Duodenal mucosa (tissue), 2 donors: ENCODE measurements at regions not wholly inside any gene's neighbourhood (a gene's known extent, or its start where the extent isn't known, plus 50 kb on each side); places are given as distances from the start of the nearest gene placed in this dataset.
"Not testable (repeated sequence)": the region's sequence is repeated elsewhere in the genome, so short reads cannot be mapped to it uniquely, and the experiment has no call there.

Experiments
- H3K27ac ChIP-seq: one replicate; pipeline ENCODE4 v1.7.0; 2013; ENCODE audit warnings: low read depth, low read length
- H3K27me3 ChIP-seq, 2 donors: one replicate each; pipeline ENCODE4 v1.7.0; 2013; ENCODE audit warnings: low read length in 2 of 2, control low read depth in 1 of 2; ENCODE audit not compliant: insufficient read depth in 2 of 2, control insufficient read depth in 1 of 2
- H3K36me3 ChIP-seq, 2 donors: one replicate each; pipeline ENCODE4 v1.7.0; 2013; ENCODE audit warnings: low read length in 2 of 2, control low read depth in 1 of 2; ENCODE audit not compliant: insufficient read depth in 2 of 2, control insufficient read depth in 1 of 2
- H3K4me1 ChIP-seq, 2 donors: one replicate each; pipeline ENCODE4 v1.7.0; 2013; ENCODE audit warnings: low read length in 2 of 2, control low read depth in 1 of 2; ENCODE audit not compliant: insufficient read depth in 2 of 2, control insufficient read depth in 1 of 2
- H3K4me3 ChIP-seq, 2 donors: one replicate each; pipeline ENCODE4 v1.7.0; 2013; ENCODE audit warnings: low read length in 2 of 2, low read depth in 1 of 2
- H3K9ac ChIP-seq, 2 donors: one replicate each; pipeline ENCODE4 v1.7.0; 2013; ENCODE audit warnings: low read length in 2 of 2, low read depth in 1 of 2
- H3K9me3 ChIP-seq, 2 donors: one replicate each; pipeline ENCODE4 v1.7.0; 2013; ENCODE audit warnings: low read length in 2 of 2, control low read depth in 1 of 2; ENCODE audit not compliant: control insufficient read depth in 1 of 2

DNA sequence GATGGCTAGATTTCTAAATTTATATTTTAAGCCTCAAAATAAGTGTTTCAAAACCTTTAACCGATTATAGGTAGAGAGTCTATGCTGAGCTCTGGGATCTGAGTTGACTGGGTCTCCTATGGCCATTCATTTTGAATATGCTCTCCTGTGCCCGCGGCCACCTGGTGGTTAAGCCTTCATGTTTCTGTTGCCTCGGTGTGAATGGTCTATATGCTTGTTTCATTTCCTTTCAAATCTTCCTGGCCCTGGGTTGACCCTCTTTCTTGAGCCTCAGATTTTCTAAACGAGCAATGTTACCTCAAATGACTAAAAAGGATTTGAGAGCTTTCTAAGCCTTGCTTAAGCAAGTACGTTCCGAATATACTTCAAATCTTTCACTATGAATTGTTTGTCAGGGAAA is 789.4 kb upstream of the KIRREL3 start:
- Histone ChIP-seq H3K9me3 (no peaks in the 10 kb centered on the region), H3K27ac (no peak overlapping the region), H3K27me3 (no peaks in the 10 kb centered on the region), H3K9ac (no peak overlapping the region), H3K4me3 (no peak overlapping the region), H3K36me3 (no peaks in the 10 kb centered on the region), H3K4me1 (no peaks in the 10 kb centered on the region)

- not testable (repeated sequence) for H3K27ac ChIP-seq, H3K4me1 ChIP-seq, H3K9me3 ChIP-seq, H3K27me3 ChIP-seq, H3K4me3 ChIP-seq, H3K36me3 ChIP-seq, H3K9ac ChIP-seq
Measured at GRCh38 chr11:127772938-127773337, 772.4 kb upstream of the KIRREL3 start.

DNA sequence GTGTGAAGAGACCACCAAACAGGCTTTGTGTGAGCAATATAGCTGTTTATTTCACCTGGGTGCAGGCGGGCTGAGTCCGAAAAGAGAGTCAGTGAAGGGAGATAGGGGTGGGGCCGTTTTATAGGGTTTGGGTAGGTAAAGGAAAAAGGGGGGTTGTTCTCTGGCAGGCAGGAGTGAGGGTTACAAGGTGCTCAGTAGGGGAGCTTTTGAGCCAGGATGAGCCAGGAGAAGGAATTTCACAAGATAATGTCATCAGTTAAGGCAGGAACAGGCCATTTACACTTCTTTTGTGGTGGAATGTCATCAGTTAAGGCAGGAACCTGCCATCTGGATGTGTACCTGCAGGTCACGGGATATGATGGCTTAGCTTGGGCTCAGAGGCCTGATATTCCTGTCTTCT is 768.4 kb upstream of the KIRREL3 start:
- not testable (repeated sequence) for H3K4me3 ChIP-seq, H3K36me3 ChIP-seq, H3K27me3 ChIP-seq, H3K9me3 ChIP-seq, H3K4me1 ChIP-seq, H3K9ac ChIP-seq, H3K27ac ChIP-seq

DNA sequence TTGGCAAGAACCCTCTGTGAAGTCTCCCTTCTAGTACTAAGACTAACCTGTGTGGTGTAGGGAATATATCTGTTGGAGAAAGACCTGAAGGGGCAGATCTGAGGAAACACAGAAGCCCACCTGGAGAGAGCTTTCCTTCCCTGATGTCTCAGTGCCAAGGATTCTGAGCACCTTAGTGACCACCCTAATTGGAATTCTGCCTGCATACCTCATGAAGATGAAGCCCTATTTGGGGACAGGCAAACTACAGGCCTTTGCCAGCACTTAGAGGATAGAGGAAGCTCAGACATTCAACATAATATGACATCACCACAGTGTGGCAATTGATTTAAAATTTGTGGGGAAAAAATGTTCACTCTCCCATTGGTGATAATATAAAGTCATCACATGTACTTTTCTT is 766.2 kb upstream of the KIRREL3 start:
- no peak overlapping the region for H3K27ac ChIP-seq
- no peak overlapping the region for H3K4me3 ChIP-seq
- H3K27me3 ChIP-seq = no peaks in the 10 kb centered on the region
- no peaks in the 10 kb centered on the region for H3K9me3 ChIP-seq
- H3K9ac ChIP-seq = no peak overlapping the region
- H3K36me3 ChIP-seq = no peaks in the 10 kb centered on the region
- H3K4me1 ChIP-seq = no peaks in the 10 kb centered on the region

DNA sequence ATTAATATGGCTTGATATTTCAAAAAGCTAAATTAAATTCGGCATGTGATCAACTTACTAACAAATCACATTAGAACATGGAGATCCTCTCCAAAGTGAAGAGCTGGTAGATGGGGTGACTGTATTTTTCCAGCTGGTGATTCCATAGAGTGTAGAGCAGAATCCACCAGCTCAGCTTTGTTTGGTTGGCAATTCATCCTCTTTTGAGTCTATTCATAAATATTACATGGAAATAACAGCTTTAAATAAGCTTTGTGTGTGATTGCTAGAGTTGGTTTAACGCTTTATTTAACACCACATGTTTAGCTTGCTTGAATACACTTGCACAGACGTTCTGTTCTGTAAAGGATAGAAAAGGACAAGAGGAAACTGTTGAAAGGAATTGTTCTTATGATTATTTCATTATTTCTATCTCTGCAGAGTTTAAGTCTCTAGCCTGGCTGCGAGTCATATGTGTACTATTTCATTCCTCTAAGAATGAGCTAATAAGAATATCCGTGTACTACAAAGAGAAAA is 738.3 kb upstream of the KIRREL3 start:
- Histone ChIP-seq H3K4me3 (no peak overlapping the region), H3K36me3 (no peaks in the 10 kb centered on the region)

DNA sequence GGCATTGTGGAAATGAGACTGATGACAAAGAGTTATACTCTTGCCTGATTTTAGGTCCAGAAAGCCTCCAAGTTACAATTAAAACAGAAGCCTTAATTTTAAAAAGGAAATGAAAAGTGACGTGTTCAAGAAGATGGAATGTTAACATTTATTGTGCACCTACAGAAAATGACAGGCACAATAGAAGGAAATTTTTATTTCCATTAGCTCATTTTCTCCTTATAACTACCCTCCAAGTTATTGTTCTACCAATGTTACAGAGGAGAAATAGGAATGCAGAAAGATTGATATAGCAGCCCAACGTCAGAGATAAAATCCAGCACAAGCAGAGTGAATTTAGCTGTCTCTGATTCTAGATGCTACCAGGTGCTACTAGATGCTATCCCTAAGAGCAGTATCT is 736.9 kb upstream of the KIRREL3 start:
- Histone ChIP-seq H3K9ac (no peak overlapping the region), H3K4me3 (no peak overlapping the region), H3K36me3 (no peaks in the 10 kb centered on the region), H3K27ac (no peak overlapping the region), H3K4me1 (no peaks in the 10 kb centered on the region), H3K9me3 (no peaks in the 10 kb centered on the region), H3K27me3 (no peaks in the 10 kb centered on the region)

More for the DNA sequence above, 738.3 kb upstream of the KIRREL3 start:
- no peaks in the 10 kb centered on the region for H3K9me3 ChIP-seq
- H3K27me3 ChIP-seq = no peaks in the 10 kb centered on the region
- H3K9ac ChIP-seq = no peak overlapping the region
- H3K4me1 ChIP-seq = no peaks in the 10 kb centered on the region
- no peak overlapping the region for H3K27ac ChIP-seq

- Histone ChIP-seq H3K9me3 (no peaks in the 10 kb centered on the region), H3K4me1 (no peaks in the 10 kb centered on the region), H3K36me3 (no peaks in the 10 kb centered on the region), H3K4me3 (no peak overlapping the region), H3K27ac (no peak overlapping the region), H3K9ac (no peak overlapping the region), H3K27me3 (no peaks in the 10 kb centered on the region)
Measured at GRCh38 chr11:127733552-127733951, 733.0 kb upstream of the KIRREL3 start.

DNA sequence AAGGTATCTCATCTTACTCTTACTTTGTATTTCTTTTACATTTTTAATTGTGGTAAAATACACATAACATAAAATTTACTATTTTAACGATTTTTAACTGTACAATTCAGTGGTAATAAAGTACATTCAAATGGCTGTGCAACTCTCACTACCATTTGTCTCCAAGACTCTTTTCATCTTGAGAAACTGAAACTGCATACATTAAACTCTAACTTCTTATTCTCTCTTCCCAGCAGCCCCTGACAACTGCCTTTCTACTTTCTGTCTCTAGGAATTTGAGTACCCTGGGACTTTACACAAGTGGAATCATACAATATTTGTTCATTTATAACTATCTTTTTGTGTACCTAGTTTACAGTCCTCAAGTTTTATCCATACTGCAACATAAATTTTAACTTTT is 725.8 kb upstream of the KIRREL3 start:
- Histone ChIP-seq H3K4me3 (no peak overlapping the region), H3K4me1 (no peaks in the 10 kb centered on the region), H3K36me3 (no peaks in the 10 kb centered on the region), H3K9ac (no peak overlapping the region), H3K27ac (no peak overlapping the region), H3K27me3 (no peaks in the 10 kb centered on the region), H3K9me3 (no peaks in the 10 kb centered on the region)

GRCh38 chr11:127723714-127724113 is 723.1 kb upstream of the KIRREL3 start:
- H3K36me3 ChIP-seq = no peaks in the 10 kb centered on the region
- H3K27ac ChIP-seq = no peak overlapping the region
- H3K9me3 ChIP-seq = no peaks in the 10 kb centered on the region
- H3K27me3 ChIP-seq = no peaks in the 10 kb centered on the region
- H3K4me1 ChIP-seq = no peaks in the 10 kb centered on the region
- no peak overlapping the region for H3K9ac ChIP-seq
- no peak overlapping the region for H3K4me3 ChIP-seq

GRCh38 chr11:127713226-127713625 is 712.7 kb upstream of the KIRREL3 start:
- H3K27me3 ChIP-seq = no peaks in the 10 kb centered on the region
- H3K4me3 ChIP-seq = no peak overlapping the region
- H3K36me3 ChIP-seq = no peaks in the 10 kb centered on the region
- H3K9me3 ChIP-seq = no peaks in the 10 kb centered on the region
- no peak overlapping the region for H3K27ac ChIP-seq
- H3K4me1 ChIP-seq = no peaks in the 10 kb centered on the region
- H3K9ac ChIP-seq = no peak overlapping the region

- no peaks in the 10 kb centered on the region for H3K9me3 ChIP-seq
- H3K4me1 ChIP-seq = no peaks in the 10 kb centered on the region
- no peaks in the 10 kb centered on the region for H3K27me3 ChIP-seq
- no peak overlapping the region for H3K9ac ChIP-seq
- H3K36me3 ChIP-seq = no peaks in the 10 kb centered on the region
- no peak overlapping the region for H3K27ac ChIP-seq
- H3K4me3 ChIP-seq = no peak overlapping the region
Measured at GRCh38 chr11:127711748-127712147, 711.2 kb upstream of the KIRREL3 start.
